Esophagus muscularis mucosa (tissue), 4 donors: ENCODE measurements at regions not wholly inside any gene's neighbourhood (a gene's known extent, or its start where the extent isn't known, plus 50 kb on each side); places are given as distances from the start of the nearest gene placed in this dataset.

Experiments
- DNase-seq: peaks from one replicate; pipeline ENCODE4 v3.0.0-alpha.2; 2017; ENCODE audit errors: extremely low spot score
- H3K27ac ChIP-seq, 4 donors: fragments of 200-600 bp; sonication (generic); replicated peaks in 1 of 4; 1 replicate in 3 of 4; 2 replicates in 1 of 4; pipeline ENCODE4 v1.5.1; 2016 to 2019; ENCODE audit warnings: mild to moderate bottlenecking in 1 of 4
- H3K27me3 ChIP-seq, 4 donors: fragments of 200-600 bp; sonication (generic); one replicate each; pipeline versions ENCODE4 v1.5.1 to v1.6.0; 2016 to 2019
- H3K36me3 ChIP-seq, 4 donors: fragments of 200-600 bp; sonication (generic); one replicate each; pipeline ENCODE4 v1.5.1; 2016 to 2019
- H3K4me1 ChIP-seq, 4 donors: fragments of 200-600 bp; sonication (generic); one replicate each; pipeline ENCODE4 v1.5.1; 2016 to 2019
- H3K4me3 ChIP-seq, 4 donors: fragments of 200-600 bp; sonication (generic); 1 replicate in 2 of 4; 2 replicates in 2 of 4; pipeline ENCODE4 v1.5.1; 2016 to 2019; ENCODE audit warnings: mild to moderate bottlenecking in 4 of 4, moderate library complexity in 1 of 4
- H3K9me3 ChIP-seq, 4 donors: fragments of 200-600 bp; sonication (generic); 1 replicate in 3 of 4; 2 replicates in 1 of 4; pipeline ENCODE4 v1.5.1; 2016 to 2019
- CTCF ChIP-seq, 3 experiments: fragments of 200-600 bp in 2 of 3; fragments of 450-650 bp in 1 of 3; sonication (generic) in 2 of 3; IDR thresholded peaks; one replicate each; pipeline ENCODE4 v1.5.1; 2017 to 2019; ENCODE audit warnings: antibody characterized with exemption in 3 of 3, mild to moderate bottlenecking in 2 of 3, moderate library complexity in 1 of 3
- EP300 ChIP-seq: sonication (generic); formaldehyde crosslinking; IDR thresholded peaks from one replicate; pipeline ENCODE4 v1.6.1; 2017; ENCODE audit warnings: antibody characterized with exemption
- POLR2A ChIP-seq: fragments of 450-650 bp; IDR thresholded peaks from one replicate; pipeline ENCODE4 v1.6.1; 2017; ENCODE audit warnings: antibody characterized with exemption, moderate library complexity, mild to moderate bottlenecking, low read depth
- POLR2AphosphoS5 ChIP-seq, 2 donors: sonication (generic); formaldehyde crosslinking; IDR thresholded peaks; one replicate each; pipeline ENCODE4 v1.6.1; 2017; ENCODE audit warnings: antibody characterized with exemption in 2 of 2
- WGBS: methylation state at CpG from one replicate; pipeline ENCODE4 v1.1.5; 2018; 5-methylcytosine and 5-hydroxymethylcytosine counted together
- intact Hi-C: fragments of 100-400 bp; cut with DNase I; formaldehyde crosslinking; loops from one replicate; pipeline ENCODE4 v1.15.1; 2023

GRCh38 chr6:26249957-26250697 lies 114.9 kb upstream of the BTN3A2 start:
- H3K4me3 ChIP-seq = peak overlapping the region; percentile 45 to 53 (median 50)
- WGBS = 0% methylated on average over 19 of the region's 43 CpGs
- H3K9me3 ChIP-seq = no peaks in the 10 kb centered on the region
- TF ChIP-seq POLR2AphosphoS5 (IDR thresholded peaks at IDR 0.05) (peak in 1 of 2 donors; percentile 57), POLR2A (no peak), CTCF (IDR thresholded peaks at IDR 0.05) (peak in 1 of 3 experiments; percentile 23)
- H3K27me3 ChIP-seq = peaks cover 5 to 84% (median 45%) of the 10 kb centered on the region in 4 donors
- H3K27ac ChIP-seq = peak overlapping the region; percentile 48 to 69 (median 59)
- no peaks in the 10 kb centered on the region for H3K36me3 ChIP-seq
- no peak for DNase-seq
- intact Hi-C loops = no loop called here
- peaks cover 0 to 21% (median 12%) of the 10 kb centered on the region in 4 donors for H3K4me1 ChIP-seq

- Histone ChIP-seq H3K27me3 (peaks cover 5 to 82% (median 45%) of the 10 kb centered on the region in 4 donors), H3K4me1 (peaks cover 0 to 21% (median 12%) of the 10 kb centered on the region in 4 donors), H3K9me3 (no peaks in the 10 kb centered on the region), H3K4me3 (peak overlapping the region; percentile 45 to 53 (median 50)), H3K27ac (peak overlapping the region in 3 of 4 donors; percentile 48 to 69 (median 62)), H3K36me3 (no peaks in the 10 kb centered on the region)
- TF ChIP-seq POLR2AphosphoS5 (IDR thresholded peaks at IDR 0.05) (no peak), POLR2A (no peak), EP300 (no peak), CTCF (IDR thresholded peaks at IDR 0.05) (no peak)
- intact Hi-C loops = no loop called here
- 0% methylated on average over 9 of the region's 9 CpGs for whole genome bisulfite sequencing
- DNase-seq = no peak
Measured at GRCh38 chr6:26250698-26251044, 114.3 kb upstream of the BTN3A2 start.

GRCh38 chr6:26251354-26252076 lies 113.5 kb upstream of the BTN3A2 start:
- intact Hi-C loops = no loop called here
- DNase-seq = no peak
- no peaks in the 10 kb centered on the region for H3K9me3 ChIP-seq
- no peaks in the 10 kb centered on the region for H3K36me3 ChIP-seq
- H3K27ac ChIP-seq = peak overlapping the region; percentile 25 to 68 (median 58)
- 2% methylated on average over 31 of the region's 32 CpGs for WGBS
- peaks cover 0 to 21% (median 12%) of the 10 kb centered on the region in 4 donors for H3K4me1 ChIP-seq
- TF ChIP-seq POLR2AphosphoS5 (IDR thresholded peaks at IDR 0.05) = peak; percentile 57 to 81
- no peak for TF ChIP-seq CTCF (IDR thresholded peaks at IDR 0.05)
- no peak for TF ChIP-seq EP300
- TF ChIP-seq POLR2A = no peak
- H3K4me3 ChIP-seq = peak overlapping the region; percentile 45 to 53 (median 50)
- peaks cover 5 to 89% (median 45%) of the 10 kb centered on the region in 4 donors for H3K27me3 ChIP-seq

GRCh38 chr6:26252077-26252472 lies 112.9 kb upstream of the BTN3A2 start:
- 25% methylated on average over 5 of the region's 5 CpGs for WGBS
- H3K27ac ChIP-seq = peak overlapping the region; percentile 25 to 68 (median 58)
- intact Hi-C loops = no loop called here
- TF ChIP-seq CTCF (IDR thresholded peaks at IDR 0.05) (no peak), EP300 (no peak), POLR2AphosphoS5 (IDR thresholded peaks at IDR 0.05) (no peak), POLR2A (no peak)
- DNase-seq = no peak
- H3K4me1 ChIP-seq = peaks cover 0 to 21% (median 12%) of the 10 kb centered on the region in 4 donors
- no peaks in the 10 kb centered on the region for H3K9me3 ChIP-seq
- peak overlapping the region; percentile 45 to 53 (median 50) for H3K4me3 ChIP-seq
- peaks cover 5 to 91% (median 45%) of the 10 kb centered on the region in 4 donors for H3K27me3 ChIP-seq
- no peaks in the 10 kb centered on the region for H3K36me3 ChIP-seq
